Upper lobe of right lung (tissue), 1 donor: ENCODE measurements at regions not wholly inside any gene's neighbourhood (a gene's known extent, or its start where the extent isn't known, plus 50 kb on each side); places are given as distances from the start of the nearest gene placed in this dataset.

ENCODE experiments used
- ATAC-seq: fragments of 200-7000 bp; cut with Tn5 transposase; one replicate; pipeline ENCODE4 v1.9.1; 2020; ENCODE audit warnings: mild to moderate bottlenecking, moderate library complexity
- DNase-seq: peaks from one replicate; pipeline ENCODE4 v3.0.0-alpha.2; 2020
- H3K27ac ChIP-seq: fragments of 200-600 bp; one replicate; pipeline ENCODE4 v1.8.0; 2022
- H3K27me3 ChIP-seq: fragments of 200-600 bp; one replicate; pipeline ENCODE4 v1.8.0; 2022; ENCODE audit warnings: mild to moderate bottlenecking
- H3K36me3 ChIP-seq: fragments of 200-600 bp; one replicate; pipeline ENCODE4 v1.8.0; 2022
- H3K4me1 ChIP-seq: fragments of 200-600 bp; one replicate; pipeline ENCODE4 v1.8.0; 2022
- H3K4me3 ChIP-seq: fragments of 200-600 bp; one replicate; pipeline ENCODE4 v1.8.0; 2022; ENCODE audit warnings: mild to moderate bottlenecking
- H3K9me3 ChIP-seq: fragments of 200-600 bp; one replicate; pipeline ENCODE4 v1.8.0; 2022
- intact Hi-C: fragments of 100-400 bp; cut with DNase I; formaldehyde crosslinking; loops from one replicate; pipeline ENCODE4 v1.11.0; 2022
- TF ChIP-seq, protein P1 (sequence below): fragments of 200-600 bp; IDR thresholded peaks from one replicate; pipeline ENCODE4 v1.8.0; 2022; ENCODE audit warnings: antibody characterized with exemption
- donor health status: DM: no; HTN: yes; CAD: no; lungs with severe emphysema.

DNA sequence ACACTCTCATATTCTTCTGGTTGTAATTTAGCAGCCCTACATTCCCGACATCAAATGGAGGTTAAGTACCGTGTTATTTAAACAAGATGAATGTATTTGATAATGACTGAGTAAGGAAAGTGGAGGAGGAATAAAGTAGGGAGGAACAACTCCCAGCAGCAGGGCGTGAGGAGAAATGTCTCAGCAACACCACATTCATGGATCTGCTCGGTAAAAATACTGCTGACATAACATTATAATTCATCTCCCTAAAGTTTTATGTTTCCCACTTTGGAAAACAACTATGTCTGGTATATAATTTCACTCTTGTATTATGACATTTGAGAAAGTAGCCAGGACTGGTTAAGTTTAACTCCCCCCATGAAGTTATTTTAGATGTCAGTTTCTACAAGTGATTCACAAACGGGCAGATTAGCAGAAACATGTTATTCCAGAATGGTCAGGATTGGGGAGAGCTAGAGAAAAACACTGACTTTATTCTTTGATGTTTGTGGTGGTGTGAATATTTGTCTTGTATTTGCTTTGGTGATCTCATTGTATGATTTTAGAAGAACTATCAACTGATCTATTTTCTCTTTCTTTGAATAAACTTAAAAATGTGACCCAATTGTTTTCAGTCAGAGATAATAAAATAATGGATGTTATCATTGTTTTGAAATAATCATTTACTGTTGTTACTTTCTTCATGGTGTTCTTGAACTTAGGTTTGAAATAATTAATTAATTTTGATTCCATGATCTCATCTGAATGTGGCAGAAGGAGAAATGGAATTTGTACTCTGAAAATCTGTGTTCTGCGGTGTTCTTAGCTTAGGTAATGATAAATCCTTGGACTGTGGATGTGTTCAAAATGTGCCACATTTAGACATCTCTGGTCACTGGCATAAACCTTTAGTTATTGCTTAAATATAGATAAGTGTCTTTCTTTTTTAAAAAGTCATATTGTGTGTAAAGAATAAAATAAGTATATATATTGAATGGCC is 303.6 kb upstream of the ZNF608 start:
- Histone ChIP-seq H3K9me3 (no peaks in the 10 kb centered on the region), H3K27ac (no peak overlapping the region), H3K4me3 (no peak overlapping the region), H3K36me3 (no peaks in the 10 kb centered on the region), H3K27me3 (no peaks in the 10 kb centered on the region), H3K4me1 (no peaks in the 10 kb centered on the region)
- no peak for DNase-seq
- intact Hi-C loops, result no loop called here
- ATAC-seq, result no peak
- TF ChIP-seq, protein P1, sequence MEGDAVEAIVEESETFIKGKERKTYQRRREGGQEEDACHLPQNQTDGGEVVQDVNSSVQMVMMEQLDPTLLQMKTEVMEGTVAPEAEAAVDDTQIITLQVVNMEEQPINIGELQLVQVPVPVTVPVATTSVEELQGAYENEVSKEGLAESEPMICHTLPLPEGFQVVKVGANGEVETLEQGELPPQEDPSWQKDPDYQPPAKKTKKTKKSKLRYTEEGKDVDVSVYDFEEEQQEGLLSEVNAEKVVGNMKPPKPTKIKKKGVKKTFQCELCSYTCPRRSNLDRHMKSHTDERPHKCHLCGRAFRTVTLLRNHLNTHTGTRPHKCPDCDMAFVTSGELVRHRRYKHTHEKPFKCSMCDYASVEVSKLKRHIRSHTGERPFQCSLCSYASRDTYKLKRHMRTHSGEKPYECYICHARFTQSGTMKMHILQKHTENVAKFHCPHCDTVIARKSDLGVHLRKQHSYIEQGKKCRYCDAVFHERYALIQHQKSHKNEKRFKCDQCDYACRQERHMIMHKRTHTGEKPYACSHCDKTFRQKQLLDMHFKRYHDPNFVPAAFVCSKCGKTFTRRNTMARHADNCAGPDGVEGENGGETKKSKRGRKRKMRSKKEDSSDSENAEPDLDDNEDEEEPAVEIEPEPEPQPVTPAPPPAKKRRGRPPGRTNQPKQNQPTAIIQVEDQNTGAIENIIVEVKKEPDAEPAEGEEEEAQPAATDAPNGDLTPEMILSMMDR, result no peak

DNA sequence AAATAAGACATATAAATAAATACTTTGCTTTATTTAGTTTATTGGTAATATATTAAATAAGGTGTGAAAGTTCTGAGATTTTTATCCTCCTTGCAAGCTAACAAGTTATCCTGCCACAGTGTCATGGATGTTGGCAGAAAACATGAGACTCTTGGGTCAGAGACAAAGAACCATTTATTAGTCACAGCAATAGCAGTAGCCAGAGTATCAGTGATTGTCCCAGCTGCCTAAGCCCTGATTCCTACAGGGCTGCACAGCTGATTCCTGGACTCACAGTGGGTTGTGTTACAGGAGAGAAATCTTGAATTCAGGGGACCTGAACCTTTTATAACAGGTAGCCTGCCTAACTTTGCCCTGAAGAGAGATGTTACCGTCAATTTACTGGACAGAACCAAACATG is 304.5 kb upstream of the ZNF608 start:
- no peak for DNase-seq
- Histone ChIP-seq H3K4me1 (no peaks in the 10 kb centered on the region), H3K4me3 (no peak overlapping the region), H3K36me3 (no peaks in the 10 kb centered on the region), H3K27me3 (no peaks in the 10 kb centered on the region), H3K27ac (no peak overlapping the region), H3K9me3 (no peaks in the 10 kb centered on the region)
- ATAC-seq, result no peak
- intact Hi-C loops, result no loop called here
- TF ChIP-seq, protein P1, result no peak

DNA sequence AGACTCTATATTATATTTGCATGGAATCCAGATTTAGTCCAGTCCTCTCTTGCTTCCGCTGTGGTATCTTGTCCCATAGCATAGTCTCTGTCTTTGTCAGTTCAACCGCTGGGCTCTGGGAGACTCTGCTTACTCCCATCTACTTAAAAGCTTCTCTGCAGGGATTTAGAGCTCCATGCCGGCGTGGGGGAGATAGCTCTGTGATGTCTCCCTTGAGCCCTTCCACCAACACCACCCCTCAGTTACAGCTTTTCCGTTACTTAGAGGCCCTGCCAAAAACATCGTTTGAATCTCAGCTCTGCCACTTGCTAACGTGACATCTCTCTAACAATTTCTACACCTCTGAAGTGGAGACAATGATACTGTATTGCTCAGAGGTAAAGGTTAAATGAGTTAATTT is 306.1 kb upstream of the ZNF608 start:
- Histone ChIP-seq H3K27ac (no peak overlapping the region), H3K36me3 (no peaks in the 10 kb centered on the region), H3K4me1 (no peaks in the 10 kb centered on the region), H3K9me3 (no peaks in the 10 kb centered on the region), H3K27me3 (no peaks in the 10 kb centered on the region), H3K4me3 (no peak overlapping the region)
- ATAC-seq, result no peak
- no peak for DNase-seq
- intact Hi-C loops, result no loop called here
- TF ChIP-seq, protein P1, result no peak

DNA sequence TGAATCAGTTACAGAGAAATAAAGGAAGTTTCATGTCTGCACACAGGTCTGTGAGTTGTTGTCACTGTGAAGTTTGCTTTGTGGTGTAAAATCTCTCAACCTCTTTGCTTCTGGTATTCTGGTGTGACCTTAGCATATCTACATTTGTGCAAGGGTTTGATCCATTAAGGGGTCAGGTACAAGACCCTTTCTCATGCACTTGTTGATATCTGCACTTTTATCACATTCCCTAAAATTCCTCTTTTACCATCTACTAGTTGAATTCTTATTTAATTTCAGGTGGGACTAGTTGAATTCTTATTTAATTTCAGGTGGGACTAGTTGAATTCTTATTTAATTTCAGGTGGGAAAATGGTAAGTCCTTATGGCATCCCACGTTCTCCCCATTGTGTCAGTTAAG is 306.7 kb upstream of the ZNF608 start:
- ATAC-seq (no peak), DNase-seq (no peak)
- TF ChIP-seq, protein P1, result no peak
- Histone ChIP-seq H3K9me3 (no peaks in the 10 kb centered on the region), H3K4me1 (no peaks in the 10 kb centered on the region), H3K4me3 (no peak overlapping the region), H3K27me3 (no peaks in the 10 kb centered on the region), H3K36me3 (no peaks in the 10 kb centered on the region), H3K27ac (no peak overlapping the region)
- intact Hi-C loops, result no loop called here

DNA sequence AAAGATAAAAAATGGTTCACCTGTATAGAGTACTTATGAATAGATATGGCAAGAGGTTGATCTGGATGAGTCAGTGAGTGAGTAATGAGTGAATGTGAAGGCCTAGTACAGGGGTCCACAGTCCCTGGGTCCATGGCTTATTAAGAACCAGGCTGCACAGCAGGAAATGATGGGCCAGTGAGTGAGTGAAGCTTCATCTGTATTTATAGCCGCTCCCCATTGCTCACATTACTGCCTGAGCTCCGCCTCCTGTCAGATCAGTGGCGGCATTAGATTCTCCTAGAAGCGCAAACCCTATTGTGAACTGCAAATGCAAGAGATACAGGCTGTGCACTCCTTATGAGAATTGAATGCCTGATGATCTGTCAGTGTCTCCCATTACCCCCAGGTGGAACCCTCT is 307.7 kb upstream of the ZNF608 start:
- no peak overlapping the region for H3K27ac ChIP-seq
- no peaks in the 10 kb centered on the region for H3K36me3 ChIP-seq
- no peaks in the 10 kb centered on the region for H3K4me1 ChIP-seq
- no peak for DNase-seq
- H3K27me3 ChIP-seq, result no peaks in the 10 kb centered on the region
- intact Hi-C loops, result no loop called here
- no peak for ATAC-seq
- H3K4me3 ChIP-seq, result no peak overlapping the region
- H3K9me3 ChIP-seq, result no peaks in the 10 kb centered on the region
- TF ChIP-seq, protein P1, result no peak
